K562 (cell line): ENCODE measurements at regions not wholly inside any gene's neighbourhood (a gene's known extent, or its start where the extent isn't known, plus 50 kb on each side); places are given as distances from the start of the nearest gene placed in this dataset.

Experiments used
- ATAC-seq: fragments of 200-7000 bp; cut with Tn5 transposase; 3 replicates; pipeline ENCODE4 v1.9.1; 2020; ENCODE audit warnings: moderate library complexity
- BruUV-seq: library from RNA; stranded (reverse); fragments of 400-500 nt; replicated peaks from 2 replicates; lab custom pipeline; 2021; lab: Mats Ljungman, UMichigan
- CTCF ChIA-PET: fragments of 300-600 bp; formaldehyde crosslinking; extraction: SDS; loops from one replicate; lab custom pipeline; 2021; ENCODE audit warnings: low intra/inter-chr PET ratio; lab: Yijun Ruan, JAX
- POLR2A ChIA-PET: fragments of 300-600, 350-650 bp; sonication (Branson Sonifier 250); formaldehyde crosslinking; extraction: SDS; loops from one replicate; lab custom pipeline; 2021; ENCODE audit warnings: antibody characterized with exemption, inconsistent platforms; lab: Yijun Ruan, JAX
- DNase-seq, 4 experiments: peaks; one replicate each; pipeline versions ENCODE4 v3.0.0 to v3.0.0-alpha.2; 2011 to 2018; ENCODE audit warnings: low spot score in 3 of 4, mixed read lengths in 3 of 4; ENCODE audit errors: extremely low read depth in 1 of 4
- FAIRE-seq: peaks from 2 replicates; lab custom pipeline; 2011; peaks lifted over from hg19 to GRCh38; lab: Jason Lieb, UNC
- H2AFZ ChIP-seq: 2 replicates; pipeline ENCODE4 v1.6.0; 2011; ENCODE audit warnings: low read depth, low read length, control low read depth, inconsistent platforms
- H3K27ac ChIP-seq: fragments of 200-600 bp; 3 replicates; pipeline ENCODE4 v1.8.0; 2011; ENCODE audit warnings: low read depth, mild to moderate bottlenecking, control low read depth, inconsistent platforms, low read length, moderate library complexity, mixed read lengths; ENCODE audit errors: extremely low read depth
- H3K27me3 ChIP-seq, 2 experiments: fragments of 300-600 bp in 1 of 2; 2 replicates in 1 of 2; 3 replicates in 1 of 2; pipeline versions ENCODE4 v1.6.0 to v1.8.0; 2011; ENCODE audit warnings: inconsistent platforms in 2 of 2, low read length in 2 of 2, mild to moderate bottlenecking in 1 of 2, mixed read lengths in 1 of 2, moderate library complexity in 1 of 2; ENCODE audit not compliant: control insufficient read depth in 2 of 2, insufficient read depth in 2 of 2
- H3K36me3 ChIP-seq: fragments of 300-600 bp; 3 replicates; pipeline ENCODE4 v1.8.0; 2011; ENCODE audit warnings: mild to moderate bottlenecking, low read length, inconsistent platforms; ENCODE audit not compliant: control insufficient read depth, insufficient read depth
- H3K4me1 ChIP-seq, 2 experiments: fragments of 200-600 bp in 1 of 2; replicated peaks in 1 of 2; 2 replicates in 1 of 2; 3 replicates in 1 of 2; pipeline versions ENCODE4 v1.5.1 to v1.8.0; 2011; ENCODE audit warnings: inconsistent platforms in 2 of 2, low read length in 2 of 2, mild to moderate bottlenecking in 1 of 2, mixed read lengths in 1 of 2, moderate library complexity in 1 of 2; ENCODE audit not compliant: control insufficient read depth in 2 of 2, insufficient read depth in 2 of 2
- H3K4me2 ChIP-seq: 2 replicates; pipeline ENCODE4 v1.6.1; 2011; ENCODE audit warnings: low read length, control low read depth, inconsistent platforms, mixed read lengths; ENCODE audit not compliant: insufficient read depth
- H3K4me3 ChIP-seq: fragments of 200-600 bp; sonication (generic), shearing (Covaris generic); 2 replicates; pipeline ENCODE4 v1.5.1; 2016; ENCODE audit warnings: control low read depth, inconsistent platforms
- H3K79me2 ChIP-seq: fragments of 200-600 bp; 3 replicates; pipeline ENCODE4 v1.8.0; 2011; ENCODE audit warnings: low read length, inconsistent platforms; ENCODE audit not compliant: control insufficient read depth, insufficient read depth
- H3K9ac ChIP-seq, 2 experiments: 2 replicates each; pipeline versions ENCODE4 v1.6.0 to v1.6.1; 2011; ENCODE audit warnings: low read depth in 2 of 2, low read length in 2 of 2, control low read depth in 1 of 2, inconsistent platforms in 1 of 2, mild to moderate bottlenecking in 1 of 2, mixed read lengths in 1 of 2; ENCODE audit not compliant: insufficient read depth in 1 of 2
- H3K9me1 ChIP-seq: one replicate; pipeline ENCODE4 v1.6.0; 2011; ENCODE audit warnings: inconsistent platforms, mild to moderate bottlenecking, low read length, moderate library complexity; ENCODE audit not compliant: control insufficient read depth, insufficient read depth
- H3K9me3 ChIP-seq: replicated peaks from 2 replicates; pipeline ENCODE4 v1.5.1; 2011; ENCODE audit warnings: low read depth, low read length, inconsistent platforms; ENCODE audit not compliant: control insufficient read depth, insufficient read depth
- H4K20me1 ChIP-seq: replicated peaks from 2 replicates; pipeline ENCODE4 v1.6.1; 2011; ENCODE audit warnings: low read length, inconsistent platforms, mixed read lengths; ENCODE audit not compliant: control insufficient read depth, insufficient read depth
- CHD1 ChIP-seq: fragments of 200-600 bp; sonication (generic); IDR thresholded peaks from one replicate; pipeline ENCODE4 v1.6.1; 2012; ENCODE audit warnings: mild to moderate bottlenecking, moderate library complexity, low read length, inconsistent platforms
- HMBOX1 ChIP-seq: sonication (generic); IDR thresholded peaks from 2 replicates; pipeline ENCODE4 v1.6.1; 2016
- KDM1A ChIP-seq, 2 experiments: fragments of 450-650 bp; IDR thresholded peaks; 2 replicates each; pipeline ENCODE4 v1.6.1; 2016; ENCODE audit warnings: mild to moderate bottlenecking in 2 of 2
- MTF1 ChIP-seq: fragments of 250-450 bp; sonication (Bioruptor Pico); IDR thresholded peaks from 2 replicates; pipeline ENCODE4 v1.9.0; 2021; ENCODE audit warnings: moderate library complexity, mild to moderate bottlenecking, inconsistent platforms, borderline replicate concordance
- NCOA1 ChIP-seq: fragments of 450-650 bp; IDR thresholded peaks from 2 replicates; pipeline ENCODE4 v1.6.1; 2016; ENCODE audit warnings: low read depth
- PTBP1 ChIP-seq: fragments of 200-400 bp; formaldehyde crosslinking; IDR thresholded peaks from 2 replicates; pipeline ENCODE4 v1.6.1; 2017; ENCODE audit warnings: low read depth, low read length
- RBM17 ChIP-seq: fragments of 200-400 bp; formaldehyde crosslinking; IDR thresholded peaks from 2 replicates; pipeline ENCODE4 v1.6.1; 2017; ENCODE audit warnings: low read depth, mild to moderate bottlenecking, low read length, borderline replicate concordance
- XRCC4 ChIP-seq: IDR thresholded peaks from one replicate; pipeline ENCODE4 v1.6.1; 2011; ENCODE audit not compliant: insufficient read depth, insufficient read length; ENCODE audit errors: extremely low read depth
- ZBTB33 ChIP-seq: sonication (generic); formaldehyde crosslinking; IDR thresholded peaks from 2 replicates; pipeline ENCODE4 v1.8.1; 2023; ENCODE audit warnings: mild to moderate bottlenecking, missing genetic modification reagents
- ZEB2 ChIP-seq: fragments of 450-650 bp; IDR thresholded peaks from 2 replicates; pipeline ENCODE4 v1.6.1; 2016
- ZNF121 ChIP-seq: sonication (generic); formaldehyde crosslinking; conservative IDR thresholded peaks from 2 replicates; pipeline ENCODE4 v1.8.0; 2022; ENCODE audit warnings: missing genetic modification reagents
- WGBS: fragments of 100-300 bp; shearing (Covaris generic); methylation state at CpG from one replicate; pipeline ENCODE4 v1.1.6; 2016; ENCODE audit warnings: low coverage, mixed read lengths; ENCODE audit not compliant: insufficient coverage; ENCODE audit errors: missing lambda C conversion rate; 5-methylcytosine and 5-hydroxymethylcytosine counted together
- in situ Hi-C: fragments of 300-500 bp; cut with MboI; formaldehyde crosslinking; loops from 4 replicates; pipeline ENCODE4 v1.15.0; 2018; ENCODE audit warnings: inconsistent platforms, mixed read lengths
- intact Hi-C: fragments of 100-400 bp; cut with micrococcal nuclease; formaldehyde crosslinking; loops from 2 replicates; pipeline ENCODE4 v1.14.2; 2022
- TF ChIP-seq, protein P1 (sequence below), 2 experiments: fragments of 450-650 bp; IDR thresholded peaks; 2 replicates each; pipeline ENCODE4 v1.6.1; 2016

- no TSS peak for BruUV-seq
- FAIRE-seq, result no peak
- ATAC-seq, result no peak
- TF ChIP-seq, protein P1, sequence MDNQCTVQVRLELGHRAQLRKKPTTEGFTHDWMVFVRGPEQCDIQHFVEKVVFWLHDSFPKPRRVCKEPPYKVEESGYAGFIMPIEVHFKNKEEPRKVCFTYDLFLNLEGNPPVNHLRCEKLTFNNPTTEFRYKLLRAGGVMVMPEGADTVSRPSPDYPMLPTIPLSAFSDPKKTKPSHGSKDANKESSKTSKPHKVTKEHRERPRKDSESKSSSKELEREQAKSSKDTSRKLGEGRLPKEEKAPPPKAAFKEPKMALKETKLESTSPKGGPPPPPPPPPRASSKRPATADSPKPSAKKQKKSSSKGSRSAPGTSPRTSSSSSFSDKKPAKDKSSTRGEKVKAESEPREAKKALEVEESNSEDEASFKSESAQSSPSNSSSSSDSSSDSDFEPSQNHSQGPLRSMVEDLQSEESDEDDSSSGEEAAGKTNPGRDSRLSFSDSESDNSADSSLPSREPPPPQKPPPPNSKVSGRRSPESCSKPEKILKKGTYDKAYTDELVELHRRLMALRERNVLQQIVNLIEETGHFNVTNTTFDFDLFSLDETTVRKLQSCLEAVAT (IDR thresholded peaks at IDR 0.05), result no peak
- TF ChIP-seq NCOA1, result no peak
- no peak for TF ChIP-seq MTF1
- TF ChIP-seq ZEB2, result no peak
- TF ChIP-seq ZBTB33 (CRISPR knock-in tag), result no peak
- TF ChIP-seq ZNF121 (CRISPR knock-in tag), result no peak
- TF ChIP-seq XRCC4, result no peak
- no peak for TF ChIP-seq KDM1A (IDR thresholded peaks at IDR 0.05)
- TF ChIP-seq HMBOX1, result no peak
- TF ChIP-seq RBM17, result no peak
- no peak for TF ChIP-seq PTBP1
- no peak for TF ChIP-seq CHD1
- no peaks in the 10 kb centered on the region for H3K79me2 ChIP-seq
- no peaks in the 10 kb centered on the region for H3K9me1 ChIP-seq
- H2AFZ ChIP-seq, result no peak overlapping the region
- ChIA-PET POLR2A (no interaction called here), CTCF (no interaction called here)
- H3K36me3 ChIP-seq, result no peaks in the 10 kb centered on the region
- no peak for DNase-seq
- H3K4me2 ChIP-seq, result no peak overlapping the region
- H3K4me3 ChIP-seq, result no peak overlapping the region
- H3K4me1 ChIP-seq, result no peaks in the 10 kb centered on the region
- peaks cover 0 to 12% of the 10 kb centered on the region in 2 experiments; a peak in 2 of 5 replicates for H3K27me3 ChIP-seq
- no peaks in the 10 kb centered on the region for H3K9me3 ChIP-seq
- intact Hi-C loops (no loop called here), in situ Hi-C loops (no loop called here)
- no peak overlapping the region for H3K9ac ChIP-seq
- H3K27ac ChIP-seq, result no peak overlapping the region
- 1% methylated on average over 10 of the region's 10 CpGs for WGBS
- no peaks in the 10 kb centered on the region for H4K20me1 ChIP-seq
These were observed 174.9 kb downstream of the ANKRD60 start for GRCh38 chr20:58053391-58054055.
